NCI-H2081 (cell line): ENCODE measurements at regions not wholly inside any gene's neighbourhood (a gene's known extent, or its start where the extent isn't known, plus 50 kb on each side); places are given as distances from the start of the nearest gene placed in this dataset.

Source experiments
- DNase-seq, 2 experiments: peaks; one replicate each; lab custom pipeline; 2025; lab: John Stamatoyannopoulos, UW

- no peak for DNase-seq
Measured at GRCh38 chr3:13688824-13689223, 139.9 kb downstream of the FBLN2 start.

DNA sequence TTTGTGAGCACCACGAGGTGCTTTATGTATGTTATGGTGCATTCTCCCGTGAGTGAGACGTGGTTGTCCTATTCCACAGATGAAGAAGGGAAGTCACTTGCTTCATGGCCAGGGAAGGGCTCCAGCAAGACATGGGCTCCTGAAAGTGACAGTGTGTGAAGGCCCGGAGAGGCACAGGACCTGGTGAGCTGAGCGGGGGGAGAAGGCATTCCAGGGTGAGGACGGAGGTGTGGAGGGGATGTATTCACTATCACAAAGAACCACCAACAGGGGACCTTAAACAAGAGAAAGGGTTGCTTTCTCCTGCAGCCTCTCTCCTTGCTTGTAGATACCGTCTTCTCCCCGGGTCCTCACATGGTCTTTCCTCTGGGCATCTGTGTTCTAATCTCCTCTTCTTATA is 139.1 kb downstream of the FBLN2 start:
- DNase-seq = no peak
